GM06990 (cell line): ENCODE measurements at regions not wholly inside any gene's neighbourhood (a gene's known extent, or its start where the extent isn't known, plus 50 kb on each side); places are given as distances from the start of the nearest gene placed in this dataset.

Experiments used
- DNase-seq: peaks from one replicate; pipeline ENCODE4 v3.0.0-alpha.2; 2011; ENCODE audit not compliant: insufficient read length; ENCODE audit errors: extremely low read depth
- H3K27me3 ChIP-seq: replicated peaks from 2 replicates; pipeline ENCODE4 v1.6.0; 2011; ENCODE audit warnings: low read length; ENCODE audit not compliant: control insufficient read depth, insufficient read depth
- H3K36me3 ChIP-seq: 2 replicates; pipeline ENCODE4 v1.5.1; 2011; ENCODE audit warnings: low read length; ENCODE audit not compliant: control insufficient read depth, insufficient read depth
- H3K4me3 ChIP-seq: replicated peaks from 2 replicates; pipeline ENCODE4 v1.5.1; 2011; ENCODE audit warnings: low read depth, mild to moderate bottlenecking, control low read depth, low read length
- TF ChIP-seq, protein P1 (sequence below): IDR thresholded peaks from 2 replicates; pipeline ENCODE4 v1.5.1; 2011; ENCODE audit warnings: low read length, control low read depth, mild to moderate bottlenecking, inconsistent platforms; ENCODE audit not compliant: insufficient read depth, poor library complexity, severe bottlenecking

DNA sequence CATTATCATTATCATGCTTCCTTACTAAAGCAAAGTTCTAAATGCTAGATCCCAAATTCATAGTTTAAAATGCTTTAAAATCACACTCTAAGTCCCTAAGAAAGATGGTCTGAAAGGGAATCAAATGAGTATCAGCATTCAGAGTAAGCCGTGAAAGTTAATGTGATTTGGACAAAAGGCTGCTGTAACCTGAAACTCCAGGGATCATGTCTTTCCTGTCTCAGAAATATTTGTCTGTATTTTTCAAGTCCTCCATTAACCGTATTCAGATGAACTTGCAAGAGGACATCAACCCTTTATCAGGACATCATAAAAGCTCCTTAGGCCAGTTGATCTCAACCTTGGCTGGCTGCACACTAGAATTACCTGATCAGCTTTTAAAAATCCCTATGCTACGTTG is 324.3 kb upstream of the PKDCC start:
- Histone ChIP-seq H3K4me3 (no peak overlapping the region), H3K27me3 (no peaks in the 10 kb centered on the region), H3K36me3 (no peaks in the 10 kb centered on the region)
- TF ChIP-seq, protein P1, sequence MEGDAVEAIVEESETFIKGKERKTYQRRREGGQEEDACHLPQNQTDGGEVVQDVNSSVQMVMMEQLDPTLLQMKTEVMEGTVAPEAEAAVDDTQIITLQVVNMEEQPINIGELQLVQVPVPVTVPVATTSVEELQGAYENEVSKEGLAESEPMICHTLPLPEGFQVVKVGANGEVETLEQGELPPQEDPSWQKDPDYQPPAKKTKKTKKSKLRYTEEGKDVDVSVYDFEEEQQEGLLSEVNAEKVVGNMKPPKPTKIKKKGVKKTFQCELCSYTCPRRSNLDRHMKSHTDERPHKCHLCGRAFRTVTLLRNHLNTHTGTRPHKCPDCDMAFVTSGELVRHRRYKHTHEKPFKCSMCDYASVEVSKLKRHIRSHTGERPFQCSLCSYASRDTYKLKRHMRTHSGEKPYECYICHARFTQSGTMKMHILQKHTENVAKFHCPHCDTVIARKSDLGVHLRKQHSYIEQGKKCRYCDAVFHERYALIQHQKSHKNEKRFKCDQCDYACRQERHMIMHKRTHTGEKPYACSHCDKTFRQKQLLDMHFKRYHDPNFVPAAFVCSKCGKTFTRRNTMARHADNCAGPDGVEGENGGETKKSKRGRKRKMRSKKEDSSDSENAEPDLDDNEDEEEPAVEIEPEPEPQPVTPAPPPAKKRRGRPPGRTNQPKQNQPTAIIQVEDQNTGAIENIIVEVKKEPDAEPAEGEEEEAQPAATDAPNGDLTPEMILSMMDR: no peak
- DNase-seq: no peak

GRCh38 chr2:41724465-41724864 is 323.4 kb upstream of the PKDCC start:
- no peak for DNase-seq
- TF ChIP-seq, protein P1: no peak

DNA sequence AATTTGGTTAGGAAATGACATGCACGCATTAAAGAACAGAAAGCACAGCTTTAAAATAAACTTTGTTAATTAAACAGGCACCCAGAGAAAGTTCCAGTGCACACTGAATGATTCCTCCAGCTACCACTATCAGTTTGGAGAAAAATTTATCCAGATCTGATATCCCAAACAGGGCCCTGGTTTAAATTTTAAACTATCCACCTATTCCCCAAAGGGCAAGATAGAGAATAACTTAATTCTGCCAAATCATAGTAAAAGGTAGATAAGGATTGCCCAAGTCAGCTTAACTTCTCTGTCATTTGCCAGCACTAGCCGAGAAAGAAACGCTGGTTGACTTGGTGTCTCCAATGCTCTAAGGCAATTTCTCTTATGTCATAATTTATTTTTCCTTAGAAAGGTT is 321.9 kb upstream of the PKDCC start:
- no peaks in the 10 kb centered on the region for H3K36me3 ChIP-seq
- DNase-seq: no peak
- H3K27me3 ChIP-seq: no peaks in the 10 kb centered on the region
- TF ChIP-seq, protein P1: no peak
- H3K4me3 ChIP-seq: no peak overlapping the region

More at GRCh38 chr2:41724465-41724864, 323.4 kb upstream of the PKDCC start:
- Histone ChIP-seq H3K4me3 (no peak overlapping the region), H3K36me3 (no peaks in the 10 kb centered on the region), H3K27me3 (no peaks in the 10 kb centered on the region)

- Histone ChIP-seq H3K4me3 (no peak overlapping the region), H3K36me3 (no peaks in the 10 kb centered on the region), H3K27me3 (no peaks in the 10 kb centered on the region)
- no peak for DNase-seq
- TF ChIP-seq, protein P1: no peak
Observed at GRCh38 chr2:41726364-41726763, 321.5 kb upstream of the PKDCC start.

GRCh38 chr2:41727152-41727551 is 320.7 kb upstream of the PKDCC start:
- Histone ChIP-seq H3K27me3 (no peaks in the 10 kb centered on the region), H3K4me3 (no peak overlapping the region), H3K36me3 (no peaks in the 10 kb centered on the region)
- no peak for DNase-seq
- TF ChIP-seq, protein P1: no peak

DNA sequence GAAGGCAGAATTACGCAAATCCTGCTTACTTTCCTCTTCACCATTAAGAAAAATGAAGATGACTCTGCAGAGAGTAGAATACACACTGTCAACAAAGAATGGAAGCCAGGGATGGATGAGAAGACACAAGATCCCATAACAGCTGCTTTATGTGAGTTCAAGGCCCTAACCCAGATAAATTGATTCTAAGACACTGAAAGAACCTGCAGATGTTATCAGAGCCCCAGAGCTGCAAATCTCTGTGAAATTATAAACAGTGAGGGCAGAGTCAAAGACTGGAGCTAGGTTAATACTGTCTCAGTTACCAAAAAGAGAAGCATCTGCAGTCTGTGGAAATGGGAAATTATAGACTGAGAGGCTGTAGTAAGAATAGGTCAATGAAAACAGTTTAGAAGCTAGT is 320.1 kb upstream of the PKDCC start:
- no peaks in the 10 kb centered on the region for H3K27me3 ChIP-seq
- no peaks in the 10 kb centered on the region for H3K36me3 ChIP-seq
- H3K4me3 ChIP-seq: no peak overlapping the region
- no peak for DNase-seq
- TF ChIP-seq, protein P1: no peak
